ENCODE measurements at regions not wholly inside any gene's neighbourhood (a gene's known extent, or its start where the extent isn't known, plus 50 kb on each side); places are given as distances from the start of the nearest gene placed in this dataset.

DNA sequence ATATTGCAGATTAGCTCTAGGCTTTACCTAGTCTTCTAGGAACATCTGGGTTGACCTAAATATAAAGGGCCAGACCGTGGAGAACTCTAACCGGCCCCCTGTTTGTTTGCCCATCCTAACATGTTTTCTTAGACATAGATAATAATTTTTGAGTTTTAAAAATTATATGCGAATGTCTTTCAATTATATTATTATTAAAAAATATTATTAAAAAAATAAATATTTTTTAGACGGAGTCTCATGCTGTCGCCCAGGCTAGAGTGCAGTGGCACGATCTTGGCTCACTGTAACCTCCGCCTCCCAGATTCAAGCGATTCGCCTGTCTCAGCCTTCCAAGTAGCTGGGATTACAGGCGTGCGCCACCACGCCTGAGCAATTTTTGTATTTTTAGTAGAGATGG lies 318.5 kb downstream of the INHBA start:
- TF ChIP-seq GATA1 (IDR thresholded peaks at IDR 0.05; ENCODE audit: low read depth, low read length): no peak
- no peak for TF ChIP-seq POLR2A (IDR thresholded peaks at IDR 0.05; ENCODE audit: low read length)
- DNase-seq: no peak

GRCh38 chr7:41383596-41383995 lies 319.3 kb downstream of the INHBA start:
- TF ChIP-seq GATA1 (IDR thresholded peaks at IDR 0.05; ENCODE audit: low read depth, low read length) (no peak), POLR2A (IDR thresholded peaks at IDR 0.05; ENCODE audit: low read length) (no peak)
- no peak for DNase-seq

DNA sequence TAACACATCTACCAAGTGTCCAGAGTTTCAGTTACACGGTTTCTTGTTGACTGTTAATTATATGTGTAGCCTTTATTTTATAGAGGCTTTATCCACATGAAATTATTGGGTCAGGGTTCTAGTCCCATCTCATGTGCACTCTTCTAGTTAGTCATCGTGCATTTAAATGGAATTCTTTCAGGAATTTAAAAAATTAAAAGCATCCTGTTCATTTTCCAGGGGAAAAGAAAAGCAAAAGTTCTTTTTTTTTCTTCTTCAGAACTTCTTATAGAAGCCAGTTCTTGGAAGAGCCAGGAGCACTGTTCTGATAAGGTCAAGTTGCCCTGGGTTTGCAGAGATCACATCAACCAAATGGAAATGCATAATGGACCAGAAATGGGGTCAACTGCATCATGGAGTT lies 324.7 kb downstream of the INHBA start:
- no peak for DNase-seq
- TF ChIP-seq GATA1 (IDR thresholded peaks at IDR 0.05; ENCODE audit: low read depth, low read length) (no peak), POLR2A (IDR thresholded peaks at IDR 0.05; ENCODE audit: low read length) (no peak)

- TF ChIP-seq POLR2A (IDR thresholded peaks at IDR 0.05; ENCODE audit: low read length): no peak
- TF ChIP-seq GATA1 (IDR thresholded peaks at IDR 0.05; ENCODE audit: low read depth, low read length): no peak
- no peak for DNase-seq
Observed at GRCh38 chr7:41375582-41375981, 327.3 kb downstream of the INHBA start.

GRCh38 chr7:41374150-41374848 lies 328.6 kb downstream of the INHBA start:
- DNase-seq: no peak
- no peak for TF ChIP-seq POLR2A (IDR thresholded peaks at IDR 0.05; ENCODE audit: low read length)
- TF ChIP-seq GATA1 (IDR thresholded peaks at IDR 0.05; ENCODE audit: low read depth, low read length): no peak

DNA sequence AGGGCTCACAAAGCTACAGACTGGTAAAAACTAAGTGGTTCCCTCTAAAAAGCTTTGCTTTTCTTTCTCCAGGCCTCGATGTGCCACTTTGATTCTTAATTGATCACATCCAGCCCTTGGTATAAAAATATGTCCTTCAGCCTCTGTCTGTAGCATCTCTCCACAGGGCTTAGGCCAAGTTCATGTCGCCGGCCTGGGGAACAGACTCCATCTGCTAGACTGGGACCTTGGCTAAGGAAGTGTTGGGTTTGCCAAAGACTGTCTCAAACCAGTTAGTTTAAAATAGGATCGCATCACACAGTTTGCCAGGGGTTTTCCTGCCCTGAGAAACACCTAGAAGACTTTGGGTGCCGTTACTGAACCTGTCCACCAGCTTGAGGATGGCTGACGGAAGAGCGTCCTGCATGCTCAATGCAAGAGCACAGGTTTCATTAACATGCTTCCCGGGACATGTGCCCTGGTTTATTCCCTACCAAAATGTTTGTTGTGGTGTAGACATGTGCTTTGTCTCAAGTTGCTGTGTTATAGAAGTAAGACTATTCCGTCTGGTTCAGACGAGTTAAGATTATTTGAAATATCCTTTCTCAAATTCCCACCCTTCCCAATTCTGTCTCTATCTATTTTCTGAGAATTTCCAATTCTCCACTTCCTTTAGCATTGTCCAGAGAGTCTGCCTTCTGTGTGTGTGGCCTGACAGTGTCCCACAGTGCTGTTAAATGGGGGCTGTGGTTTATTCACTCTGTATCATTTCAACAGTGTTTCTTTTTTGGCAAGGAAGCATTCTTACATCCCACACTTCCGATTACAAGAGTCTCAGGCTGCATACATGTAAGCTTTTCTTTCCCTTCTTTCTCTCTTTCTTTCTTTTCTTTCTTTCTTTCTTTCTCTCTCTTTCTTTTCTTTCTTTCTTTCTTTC lies 334.7 kb downstream of the INHBA start:
- DNase-seq: no peak
- no peak for TF ChIP-seq POLR2A (IDR thresholded peaks at IDR 0.05; ENCODE audit: low read length)
- no peak for TF ChIP-seq GATA1 (IDR thresholded peaks at IDR 0.05; ENCODE audit: low read depth, low read length)

DNA sequence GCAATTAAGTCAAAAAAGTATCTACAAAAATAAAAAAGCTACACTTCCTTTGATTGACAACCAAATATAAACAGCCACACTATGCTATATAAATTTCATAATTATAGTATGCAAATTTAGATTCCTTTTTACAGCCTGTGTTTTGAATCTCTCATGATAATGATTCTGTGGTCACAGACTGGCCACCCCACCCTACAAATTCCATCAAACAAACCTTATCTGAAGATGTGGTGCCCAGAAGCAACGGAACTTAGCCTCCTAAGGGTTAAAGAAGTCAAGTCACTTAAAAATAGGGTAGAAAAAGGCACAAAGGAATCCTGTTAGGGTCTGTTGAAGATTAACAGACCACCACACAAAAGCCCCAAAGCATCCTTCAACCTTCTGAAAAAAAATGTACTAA lies 351.8 kb downstream of the INHBA start:
- DNase-seq: no peak
- TF ChIP-seq POLR2A (IDR thresholded peaks at IDR 0.05; ENCODE audit: low read length) (no peak), GATA1 (IDR thresholded peaks at IDR 0.05; ENCODE audit: low read depth, low read length) (no peak)

GRCh38 chr7:41346878-41347277 lies 356.0 kb downstream of the INHBA start:
- TF ChIP-seq POLR2A (IDR thresholded peaks at IDR 0.05; ENCODE audit: low read length) (no peak), GATA1 (IDR thresholded peaks at IDR 0.05; ENCODE audit: low read depth, low read length) (no peak)

GRCh38 chr7:41339913-41340676 lies 362.8 kb downstream of the INHBA start:
- DNase-seq: no peak
- TF ChIP-seq POLR2A (IDR thresholded peaks at IDR 0.05; ENCODE audit: low read length) (no peak), GATA1 (IDR thresholded peaks at IDR 0.05; ENCODE audit: low read depth, low read length) (no peak)

More at GRCh38 chr7:41346878-41347277, 356.0 kb downstream of the INHBA start:
- no peak for DNase-seq

GRCh38 chr7:41336981-41337380 lies 365.9 kb downstream of the INHBA start:
- no peak for TF ChIP-seq POLR2A (IDR thresholded peaks at IDR 0.05; ENCODE audit: low read length)
- no peak for TF ChIP-seq GATA1 (IDR thresholded peaks at IDR 0.05; ENCODE audit: low read depth, low read length)

GRCh38 chr7:41336455-41336952 lies 366.4 kb downstream of the INHBA start:
- no peak for TF ChIP-seq POLR2A (IDR thresholded peaks at IDR 0.05; ENCODE audit: low read length)
- no peak for TF ChIP-seq GATA1 (IDR thresholded peaks at IDR 0.05; ENCODE audit: low read depth, low read length)
- no peak for DNase-seq

More at GRCh38 chr7:41336981-41337380, 365.9 kb downstream of the INHBA start:
- no peak for DNase-seq

- no peak for DNase-seq
Observed at GRCh38 chr7:41334071-41334862, 368.6 kb downstream of the INHBA start.

GRCh38 chr7:41333511-41333910 lies 369.4 kb downstream of the INHBA start:
- DNase-seq: no peak
- no peak for TF ChIP-seq POLR2A (IDR thresholded peaks at IDR 0.05; ENCODE audit: low read length)
- TF ChIP-seq GATA1 (IDR thresholded peaks at IDR 0.05; ENCODE audit: low read depth, low read length): no peak

More at GRCh38 chr7:41334071-41334862, 368.6 kb downstream of the INHBA start:
- TF ChIP-seq POLR2A (IDR thresholded peaks at IDR 0.05; ENCODE audit: low read length) (no peak), GATA1 (IDR thresholded peaks at IDR 0.05; ENCODE audit: low read depth, low read length) (no peak)

Measured in erythroblast (primary cell).